ENCODE measurements at regions not wholly inside any gene's neighbourhood (a gene's known extent, or its start where the extent isn't known, plus 50 kb on each side); places are given as distances from the start of the nearest gene placed in this dataset.
A peak's percentile ranks its signal among the peaks of the same experiment; 100 is the strongest.

GRCh38 chr1:59133997-59134396 is 162.9 kb upstream of the FGGY start:
- DNase-seq: no peak

GRCh38 chr1:59135761-59136255 is 161.1 kb upstream of the FGGY start:
- DNase-seq: no peak

DNA sequence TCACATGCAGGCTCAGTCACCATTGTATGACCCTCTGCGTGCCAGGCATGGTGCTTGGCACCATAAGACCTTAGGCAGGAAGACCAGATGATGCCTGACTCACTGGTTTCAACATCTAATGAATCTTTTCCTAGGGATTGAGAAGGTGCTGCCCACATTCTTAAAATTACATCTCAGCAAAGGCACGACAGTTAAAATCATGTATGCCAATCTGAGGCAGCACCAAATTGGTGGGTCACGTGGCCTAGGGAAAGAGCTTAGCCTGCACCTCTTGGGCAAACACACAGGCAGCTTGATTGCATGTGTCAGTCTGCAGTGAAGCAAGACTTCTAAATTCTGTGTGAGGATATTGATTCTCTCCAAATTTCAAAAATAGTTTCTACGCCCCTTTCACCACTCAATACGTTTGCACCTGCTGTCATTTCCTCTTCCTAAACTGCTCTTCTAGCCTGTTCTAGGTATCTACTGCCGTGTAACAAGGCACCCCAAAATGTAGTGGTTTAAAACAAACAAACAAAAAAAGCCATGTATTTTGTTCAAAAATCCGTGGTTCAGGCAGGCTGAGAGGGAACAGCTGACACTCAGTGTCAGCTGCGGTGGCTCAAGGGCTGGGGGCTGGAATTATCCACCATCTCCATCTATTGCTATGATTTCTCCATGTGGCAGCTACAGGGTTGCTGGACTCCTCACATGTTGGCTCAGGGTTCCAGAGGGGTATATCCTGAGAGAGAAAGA is 160.2 kb upstream of the FGGY start:
- no peak for DNase-seq

DNA sequence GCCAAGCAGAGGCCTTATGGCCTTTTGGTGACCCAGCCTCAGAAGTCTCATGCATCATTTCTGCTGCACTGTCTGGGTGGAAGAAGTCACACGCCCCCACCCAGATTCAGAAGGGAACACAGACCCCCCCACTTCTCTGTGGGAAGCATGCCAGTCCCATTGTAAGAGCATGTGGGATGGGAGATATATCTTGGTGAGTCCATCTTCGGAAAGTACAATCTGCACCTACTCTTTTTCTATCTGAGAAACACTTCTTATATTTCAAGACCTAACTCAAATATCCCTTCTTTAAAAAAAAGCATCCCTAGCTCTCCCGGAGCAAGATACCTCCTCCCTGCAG is 159.6 kb upstream of the FGGY start:
- no peak for DNase-seq

GRCh38 chr1:59137968-59138367 is 158.9 kb upstream of the FGGY start:
- DNase-seq: no peak

GRCh38 chr1:59138402-59138801 is 158.5 kb upstream of the FGGY start:
- DNase-seq: no peak

DNA sequence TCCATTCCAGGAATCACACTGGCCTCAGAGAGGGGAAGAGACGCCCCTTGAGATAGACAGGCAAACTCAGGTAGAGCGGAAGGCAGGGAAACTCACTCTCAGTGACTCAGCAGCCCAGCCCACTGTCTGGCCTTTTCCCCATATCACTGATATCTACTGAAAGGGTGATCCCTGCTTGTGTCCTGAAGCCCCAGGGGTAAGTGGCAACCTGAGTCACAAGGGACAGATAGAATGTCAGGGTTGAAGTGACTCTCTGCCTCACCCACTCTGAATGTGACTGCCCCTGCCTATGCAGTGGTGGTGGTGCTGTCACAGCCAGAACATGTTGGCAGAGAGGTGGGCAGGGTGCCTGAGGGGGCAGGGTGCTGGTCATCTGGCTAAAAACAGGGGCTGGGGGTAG is 157.5 kb upstream of the FGGY start:
- DNase-seq: no peak

GRCh38 chr1:59141267-59141863 is 155.5 kb upstream of the FGGY start:
- DNase-seq: no peak

DNA sequence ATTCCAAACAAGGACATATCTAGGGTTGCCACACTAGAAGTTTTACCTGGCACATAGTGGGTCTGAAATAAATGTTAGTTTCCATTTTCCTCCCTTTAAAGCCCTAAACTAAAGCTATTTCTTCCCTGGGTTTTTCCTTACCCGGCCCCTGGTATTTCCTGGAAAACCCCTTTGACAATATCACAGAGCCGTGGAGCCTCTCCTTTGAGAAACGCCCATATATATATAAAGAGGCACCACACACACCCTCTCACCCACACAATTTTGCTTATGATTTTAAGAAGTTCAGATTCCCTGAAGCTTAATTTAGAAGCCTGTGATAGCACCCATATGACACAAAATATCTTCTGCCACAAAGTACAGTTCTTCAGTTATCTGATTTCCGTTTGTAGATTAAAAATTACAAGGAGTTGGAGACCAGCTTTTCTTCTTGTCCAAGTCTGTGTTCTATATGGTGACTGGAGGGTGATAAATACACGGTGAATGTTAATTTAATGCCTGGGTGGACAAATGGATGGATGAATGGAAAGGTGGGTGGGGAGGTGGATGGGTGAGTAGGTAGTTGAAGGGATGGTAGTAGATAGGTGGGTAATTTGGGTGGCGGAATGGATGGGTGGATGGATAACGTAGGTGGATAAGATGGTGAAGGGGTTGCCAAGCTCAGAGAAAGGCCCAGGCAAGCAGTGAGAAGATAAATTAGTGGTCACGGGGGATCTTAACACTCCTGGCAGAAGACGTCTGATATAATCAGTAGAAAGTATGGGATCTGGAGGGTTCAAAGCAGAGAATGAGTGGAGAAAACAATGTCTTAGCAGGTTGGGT is 154.4 kb upstream of the FGGY start:
- no peak for DNase-seq

GRCh38 chr1:59143133-59143487 is 153.8 kb upstream of the FGGY start:
- no peak for DNase-seq

DNA sequence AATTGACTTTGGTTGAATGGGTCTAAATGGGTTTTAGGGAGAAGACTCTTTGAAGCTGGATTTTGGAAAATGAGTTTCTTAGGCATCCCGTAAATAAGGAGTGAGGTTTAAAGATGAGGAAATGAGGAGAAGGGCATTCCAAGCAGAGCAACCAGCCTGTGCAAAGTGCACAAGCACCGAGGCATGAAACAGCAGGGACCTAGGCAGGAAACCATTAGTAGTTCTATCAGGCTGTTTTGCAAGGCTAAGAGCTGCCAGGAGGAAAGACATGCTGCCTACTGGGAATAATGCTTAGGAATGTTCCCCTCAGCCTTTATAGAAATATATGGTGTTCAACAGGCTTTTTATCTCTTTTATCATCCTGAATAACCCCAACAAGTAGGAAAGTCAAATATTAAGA is 153.1 kb upstream of the FGGY start:
- DNase-seq: no peak

GRCh38 chr1:59144959-59145358 is 151.9 kb upstream of the FGGY start:
- no peak for DNase-seq

DNA sequence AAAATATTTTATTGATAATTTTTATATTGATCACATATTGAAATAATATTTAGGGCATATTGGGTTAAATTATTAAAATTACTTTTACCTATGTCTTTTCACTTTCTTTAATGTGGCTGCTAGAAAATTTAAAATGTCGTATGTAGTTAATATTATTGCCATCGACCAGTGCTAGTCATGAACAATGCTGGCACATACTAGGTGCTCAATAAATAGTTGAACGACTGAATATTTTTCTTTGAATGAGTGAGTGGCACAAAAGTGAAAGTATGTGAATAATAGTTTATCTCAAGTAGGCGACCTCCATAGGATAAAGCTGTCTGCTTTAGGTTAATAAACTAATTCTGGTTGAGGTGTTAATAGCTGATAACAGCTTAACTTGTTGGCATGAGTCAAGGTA is 150.8 kb upstream of the FGGY start:
- no peak for DNase-seq

DNA sequence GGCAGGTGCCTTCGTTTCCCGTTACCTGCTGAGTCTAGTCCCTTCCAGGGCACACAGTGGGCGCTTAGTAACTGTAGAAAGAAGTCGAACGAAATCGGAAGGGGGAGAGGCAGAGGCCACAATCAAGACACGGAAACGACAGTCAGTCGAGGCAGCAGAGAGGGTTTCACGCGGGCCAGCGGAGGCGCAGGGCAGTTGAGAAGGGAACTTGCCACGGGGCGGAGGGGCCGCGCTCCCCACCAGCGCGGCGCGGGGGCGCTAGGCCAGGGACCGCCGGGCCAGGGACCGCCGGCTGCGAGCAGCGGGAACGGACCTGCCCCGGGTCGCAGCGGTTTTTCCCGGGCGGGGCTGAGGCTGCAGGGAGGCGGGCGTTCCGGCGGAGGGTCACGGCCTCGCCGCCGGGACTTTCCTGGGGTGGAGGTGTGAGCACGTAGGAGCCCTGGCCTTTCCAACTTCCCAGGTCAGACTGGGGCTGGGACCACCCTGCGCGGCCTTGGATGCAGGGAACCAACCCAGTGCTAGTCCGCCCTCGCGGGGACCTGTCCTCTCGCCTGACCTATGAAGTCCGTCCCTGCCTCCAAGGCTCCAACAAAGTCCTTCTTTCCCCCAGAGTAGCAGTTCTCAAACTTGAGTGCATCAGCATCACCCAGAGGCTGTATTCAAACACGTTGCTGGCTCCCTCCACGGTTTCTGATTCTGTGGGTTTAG is 150.1 kb upstream of the FGGY start:
- DNase-seq: peak; percentile 77

DNA sequence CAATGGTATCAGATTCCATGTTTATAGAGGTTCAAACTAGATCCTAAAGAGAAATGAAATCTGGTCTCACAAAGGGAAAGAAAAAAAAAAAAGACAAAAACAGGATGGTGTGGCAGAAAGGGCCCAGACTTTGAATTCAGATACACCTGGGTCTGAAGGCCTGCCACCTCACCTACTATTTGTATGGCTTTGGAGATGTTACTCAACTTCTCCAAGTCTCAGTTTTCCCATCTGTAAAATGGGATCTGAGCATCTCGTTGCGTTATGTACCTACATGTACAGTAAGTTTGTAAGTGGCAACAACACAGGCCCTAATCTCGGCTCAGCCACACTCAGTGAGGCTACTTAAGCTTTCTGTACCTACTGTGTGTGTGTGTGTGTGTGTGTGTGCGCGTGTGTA is 147.5 kb upstream of the FGGY start:
- no peak for DNase-seq

- no peak for DNase-seq
Measured at GRCh38 chr1:59150577-59151386, 146.1 kb upstream of the FGGY start.

DNA sequence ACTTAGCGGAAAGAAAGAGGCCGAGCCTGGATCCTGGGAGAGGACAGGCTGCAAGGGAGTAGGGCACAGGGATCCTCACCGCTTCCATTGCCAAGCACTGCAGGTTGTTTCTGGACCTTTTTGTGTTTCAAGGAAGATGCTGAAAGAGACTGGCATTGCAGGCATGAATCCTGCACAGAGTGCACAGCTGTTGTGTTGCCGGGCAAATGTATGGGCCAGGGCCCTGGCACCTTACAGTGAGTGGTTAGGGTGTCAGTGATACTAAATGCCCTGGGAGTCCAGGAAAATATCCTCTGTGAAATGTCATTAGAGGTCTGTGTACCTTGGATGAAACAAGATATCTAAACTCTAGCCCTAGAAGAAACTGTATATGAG is 145.5 kb upstream of the FGGY start:
- DNase-seq: no peak

GRCh38 chr1:59151860-59152259 is 145.0 kb upstream of the FGGY start:
- DNase-seq: no peak

DNA sequence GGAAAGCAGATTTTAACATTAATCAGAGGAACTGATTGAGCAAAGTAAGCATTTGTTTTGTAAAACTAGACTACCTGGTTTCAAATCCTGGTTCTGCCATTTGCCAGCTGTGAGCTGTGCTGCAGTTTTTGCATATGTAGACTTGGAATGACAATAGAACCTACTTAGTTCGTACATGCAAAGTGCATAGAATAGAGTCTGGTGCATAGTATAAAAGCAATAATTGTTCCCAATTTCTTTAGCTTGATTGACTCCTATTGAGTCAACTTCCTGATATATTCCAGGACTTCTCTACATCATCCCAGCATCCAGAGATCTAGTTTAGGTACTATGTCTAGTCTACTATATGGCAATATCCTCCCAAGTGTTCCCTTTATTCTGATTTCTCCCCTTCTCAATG is 144.4 kb upstream of the FGGY start:
- no peak for DNase-seq

DNA sequence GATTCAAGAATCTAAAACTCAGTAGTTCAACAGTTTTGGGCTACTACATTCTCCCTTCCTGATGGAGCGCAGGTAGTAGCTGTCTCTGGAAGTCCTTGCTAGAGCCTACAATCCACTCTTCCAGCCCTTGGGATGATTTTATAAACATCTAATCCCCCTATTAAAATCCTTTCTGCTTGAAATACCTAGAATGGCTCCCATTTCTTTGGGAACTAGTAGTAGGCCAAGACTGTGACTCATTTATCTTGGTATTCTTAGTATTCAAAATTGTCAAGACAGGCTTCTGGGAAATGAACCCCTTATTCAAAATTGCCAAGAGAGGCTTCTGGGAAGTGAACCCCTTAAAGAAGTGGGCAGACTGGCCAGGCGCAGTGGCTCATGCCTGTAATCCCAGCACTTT is 142.5 kb upstream of the FGGY start:
- no peak for DNase-seq

- no peak for DNase-seq
Measured at GRCh38 chr1:59155351-59155750, 141.5 kb upstream of the FGGY start.

DNA sequence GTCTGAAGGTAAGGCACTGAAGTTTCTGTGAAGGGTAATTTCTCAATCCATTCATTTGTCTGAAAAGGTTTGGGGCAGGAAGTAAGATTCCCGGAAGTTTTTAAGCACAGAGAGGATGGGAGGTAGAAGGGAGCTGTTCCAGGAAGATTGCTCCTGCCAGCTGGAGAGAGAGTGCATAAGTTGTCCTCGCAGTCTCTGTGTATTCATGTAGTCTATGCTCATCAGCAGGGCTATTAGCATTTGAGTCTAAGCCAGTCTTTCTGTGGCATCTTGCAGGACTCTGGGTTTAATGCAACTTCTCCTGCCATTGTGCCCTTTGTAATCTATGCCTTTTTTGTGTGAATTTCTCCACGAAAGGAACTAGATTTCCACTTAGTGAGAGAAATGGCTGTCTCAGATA is 140.8 kb upstream of the FGGY start:
- no peak for DNase-seq
